ENCODE measurements at regions not wholly inside any gene's neighbourhood (a gene's known extent, or its start where the extent isn't known, plus 50 kb on each side); places are given as distances from the start of the nearest gene placed in this dataset.
"Not testable (repeated sequence)": the region's sequence is repeated elsewhere in the genome, so short reads cannot be mapped to it uniquely, and the experiment has no call there.

DNA sequence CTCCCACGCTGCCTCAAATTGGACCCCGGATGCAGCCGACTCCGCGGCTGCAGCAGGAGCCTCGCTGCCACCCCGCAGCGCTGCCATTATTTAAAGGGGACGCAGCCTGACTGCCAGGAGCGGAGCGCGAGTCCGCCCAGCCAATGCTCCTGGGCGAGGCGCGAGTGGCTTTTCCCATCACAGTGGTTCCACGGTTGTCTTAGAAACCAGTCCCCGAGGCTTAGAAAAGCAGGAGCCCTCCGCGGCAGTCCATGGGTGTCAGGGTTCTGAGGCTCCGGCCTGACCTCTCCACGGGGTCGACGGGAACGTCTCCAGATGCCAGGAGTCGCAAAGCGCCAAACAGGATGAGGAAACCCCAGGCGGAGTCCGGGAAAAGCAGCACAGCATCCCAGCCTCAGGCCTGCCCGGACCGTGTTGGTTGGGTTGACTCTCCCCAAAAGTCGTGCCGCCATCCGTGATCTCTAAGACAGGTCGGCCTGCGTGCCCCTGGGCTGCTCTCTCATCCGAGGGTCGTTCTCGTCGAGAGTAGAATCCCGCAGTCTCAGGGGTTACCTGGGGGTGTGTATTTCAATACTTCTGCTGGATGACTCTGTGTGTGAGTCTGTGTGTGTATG, 975.8 kb upstream of the DEFB115 start:
- H3F3A ChIP-seq (ENCODE audit: insufficient read depth) = no peaks in the 10 kb centered on the region
- H3K9me2 ChIP-seq (replicated peaks; ENCODE audit: insufficient read depth, low read length) = no peaks in the 10 kb centered on the region

DNA sequence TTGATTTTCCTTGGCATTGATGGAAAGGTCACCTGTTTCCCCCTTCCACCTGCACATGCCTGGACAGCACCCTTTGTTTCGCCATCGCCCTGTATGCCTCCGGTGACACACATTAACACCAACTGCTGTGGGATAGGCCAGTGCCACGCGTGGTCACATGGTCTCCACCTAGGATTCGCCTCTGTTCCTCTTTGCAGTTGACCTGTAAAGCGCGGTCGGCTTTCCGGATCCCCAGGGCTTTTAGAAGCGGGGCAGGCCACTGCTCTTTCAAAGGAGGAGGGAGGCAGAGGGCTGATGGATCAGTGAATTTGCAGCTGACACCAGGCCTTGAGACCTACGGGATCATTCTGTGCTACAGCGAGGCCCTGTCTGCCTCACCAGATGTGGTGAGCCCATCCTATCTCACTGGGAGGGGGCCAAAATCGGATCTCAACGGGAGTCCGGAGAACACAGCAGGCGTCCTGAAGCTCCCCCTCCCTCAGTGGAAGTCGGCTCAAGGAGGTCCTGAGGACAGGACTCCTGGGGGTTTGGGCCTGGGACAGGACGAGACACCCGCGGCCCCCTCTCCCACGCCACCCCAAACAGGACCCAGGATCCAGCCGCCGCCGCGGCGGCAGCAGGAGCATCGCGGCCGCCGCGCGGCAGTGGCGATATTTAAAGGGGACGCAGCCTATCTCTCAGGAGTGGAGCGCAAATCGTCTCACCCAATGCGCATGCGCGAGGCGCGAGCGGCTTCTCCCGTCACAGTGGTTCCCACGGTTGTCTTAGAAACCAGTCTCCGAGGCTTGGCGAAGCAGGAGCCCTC, 973.8 kb upstream of the DEFB115 start:
- not testable (repeated sequence) for H3K9me3 ChIP-seq (ENCODE audit: insufficient read depth, low read length); H3K9me2 ChIP-seq (replicated peaks; ENCODE audit: insufficient read depth, low read length); H3F3A ChIP-seq (ENCODE audit: insufficient read depth); H3K27me3 ChIP-seq (ENCODE audit: low read length); H3K79me2 ChIP-seq (ENCODE audit: insufficient read depth, low read length); H3K27ac ChIP-seq (ENCODE audit: low read depth, low read length); H3K36me3 ChIP-seq (ENCODE audit: low read length); H4K20me1 ChIP-seq (ENCODE audit: low read depth, low read length)
- peak overlapping the region; percentile 19; the same call in 1 of the 2 replicates for H3K9ac ChIP-seq (ENCODE audit: low read length)
- H3K4me2 ChIP-seq (ENCODE audit: low read depth, low read length, poor library complexity, severe bottlenecking) = peak overlapping the region; percentile 29
- H3K4me3 ChIP-seq (ENCODE audit: insufficient read depth, low read length, poor library complexity, severe bottlenecking) = peak overlapping the region; percentile 9
- peak overlapping the region; percentile 17 for H2AFZ ChIP-seq (ENCODE audit: low read depth, low read length, severe bottlenecking)

More for the DNA sequence above, 975.8 kb upstream of the DEFB115 start:
- Histone ChIP-seq H3K4me3 (ENCODE audit: insufficient read depth, low read length, poor library complexity, severe bottlenecking) (no peak overlapping the region), H3K9me3 (ENCODE audit: insufficient read depth, low read length) (no peaks in the 10 kb centered on the region), H3K79me2 (ENCODE audit: insufficient read depth, low read length) (no peaks in the 10 kb centered on the region), H3K4me2 (ENCODE audit: low read depth, low read length, poor library complexity, severe bottlenecking) (no peak overlapping the region), H3K9ac (ENCODE audit: low read length) (no peak overlapping the region), H3K36me3 (ENCODE audit: low read length) (no peaks in the 10 kb centered on the region), H3K27me3 (ENCODE audit: low read length) (no peaks in the 10 kb centered on the region), H4K20me1 (ENCODE audit: low read depth, low read length) (no peaks in the 10 kb centered on the region), H3K27ac (ENCODE audit: low read depth, low read length) (no peak overlapping the region), H2AFZ (ENCODE audit: low read depth, low read length, severe bottlenecking) (no peak overlapping the region)
- TF ChIP-seq, protein P1, sequence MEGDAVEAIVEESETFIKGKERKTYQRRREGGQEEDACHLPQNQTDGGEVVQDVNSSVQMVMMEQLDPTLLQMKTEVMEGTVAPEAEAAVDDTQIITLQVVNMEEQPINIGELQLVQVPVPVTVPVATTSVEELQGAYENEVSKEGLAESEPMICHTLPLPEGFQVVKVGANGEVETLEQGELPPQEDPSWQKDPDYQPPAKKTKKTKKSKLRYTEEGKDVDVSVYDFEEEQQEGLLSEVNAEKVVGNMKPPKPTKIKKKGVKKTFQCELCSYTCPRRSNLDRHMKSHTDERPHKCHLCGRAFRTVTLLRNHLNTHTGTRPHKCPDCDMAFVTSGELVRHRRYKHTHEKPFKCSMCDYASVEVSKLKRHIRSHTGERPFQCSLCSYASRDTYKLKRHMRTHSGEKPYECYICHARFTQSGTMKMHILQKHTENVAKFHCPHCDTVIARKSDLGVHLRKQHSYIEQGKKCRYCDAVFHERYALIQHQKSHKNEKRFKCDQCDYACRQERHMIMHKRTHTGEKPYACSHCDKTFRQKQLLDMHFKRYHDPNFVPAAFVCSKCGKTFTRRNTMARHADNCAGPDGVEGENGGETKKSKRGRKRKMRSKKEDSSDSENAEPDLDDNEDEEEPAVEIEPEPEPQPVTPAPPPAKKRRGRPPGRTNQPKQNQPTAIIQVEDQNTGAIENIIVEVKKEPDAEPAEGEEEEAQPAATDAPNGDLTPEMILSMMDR (IDR thresholded peaks at IDR 0.05; ENCODE audit: insufficient read depth, low read length, poor library complexity, severe bottlenecking) = no peak
- no peak for TF ChIP-seq EZH2phosphoT487 (conservative IDR thresholded peaks at IDR 0.05; ENCODE audit: low read length)

DNA sequence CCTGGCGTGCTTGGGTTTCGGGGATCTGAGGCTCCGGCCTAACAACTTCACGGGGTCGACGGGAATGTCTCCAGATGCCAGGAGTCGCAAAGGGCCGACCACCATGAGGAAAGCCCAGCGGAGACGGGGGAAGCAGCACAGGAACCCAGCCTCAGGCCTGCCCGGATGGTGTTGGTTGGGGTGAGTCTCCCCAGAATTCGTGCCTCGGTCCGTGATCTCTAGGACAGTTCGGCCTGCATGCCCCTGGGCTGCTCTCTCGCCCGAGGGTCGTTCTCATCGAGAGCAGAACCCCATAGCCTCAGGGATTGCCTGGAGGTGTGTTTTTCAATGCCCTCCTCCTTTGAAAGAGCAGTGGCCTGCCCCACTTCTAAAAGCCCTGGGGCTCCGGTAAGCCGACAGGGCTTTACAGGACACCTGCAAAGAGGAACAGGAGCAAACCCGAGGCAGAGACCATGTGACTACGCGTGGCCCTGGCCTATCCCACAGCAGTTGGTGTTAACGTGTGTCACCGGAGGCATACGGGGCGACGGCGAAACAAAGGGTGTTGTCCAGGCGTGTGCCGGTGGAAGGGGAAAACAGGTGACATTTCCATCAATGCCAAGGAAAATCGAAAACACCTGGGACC, 973.1 kb upstream of the DEFB115 start:
- H3K4me3 ChIP-seq (ENCODE audit: insufficient read depth, low read length, poor library complexity, severe bottlenecking) = peak overlapping the region; percentile 9
- no peak overlapping the region for H3K27ac ChIP-seq (ENCODE audit: low read depth, low read length)
- no peaks in the 10 kb centered on the region for H3K9me3 ChIP-seq (ENCODE audit: insufficient read depth, low read length)
- no peaks in the 10 kb centered on the region for H4K20me1 ChIP-seq (ENCODE audit: low read depth, low read length)
- H3K9ac ChIP-seq (ENCODE audit: low read length) = 0 out of 2 replicates have a peak overlapping the region, but pooled peaks have one; percentile 19
- no peaks in the 10 kb centered on the region for H3K36me3 ChIP-seq (ENCODE audit: low read length)
- peak overlapping the region; percentile 17 for H2AFZ ChIP-seq (ENCODE audit: low read depth, low read length, severe bottlenecking)
- H3F3A ChIP-seq (ENCODE audit: insufficient read depth) = no peaks in the 10 kb centered on the region
- no peaks in the 10 kb centered on the region for H3K9me2 ChIP-seq (replicated peaks; ENCODE audit: insufficient read depth, low read length)
- no peaks in the 10 kb centered on the region for H3K79me2 ChIP-seq (ENCODE audit: insufficient read depth, low read length)
- no peak for TF ChIP-seq EZH2phosphoT487 (conservative IDR thresholded peaks at IDR 0.05; ENCODE audit: low read length)
- TF ChIP-seq, protein P1 (IDR thresholded peaks at IDR 0.05; ENCODE audit: insufficient read depth, low read length, poor library complexity, severe bottlenecking) = no peak
- no peaks in the 10 kb centered on the region for H3K27me3 ChIP-seq (ENCODE audit: low read length)
- peak overlapping the region; percentile 28 for H3K4me2 ChIP-seq (ENCODE audit: low read depth, low read length, poor library complexity, severe bottlenecking)

All from SU-DHL-6 (cell line).